ENCODE measurements at regions not wholly inside any gene's neighbourhood (a gene's known extent, or its start where the extent isn't known, plus 50 kb on each side); places are given as distances from the start of the nearest gene placed in this dataset.

DNA sequence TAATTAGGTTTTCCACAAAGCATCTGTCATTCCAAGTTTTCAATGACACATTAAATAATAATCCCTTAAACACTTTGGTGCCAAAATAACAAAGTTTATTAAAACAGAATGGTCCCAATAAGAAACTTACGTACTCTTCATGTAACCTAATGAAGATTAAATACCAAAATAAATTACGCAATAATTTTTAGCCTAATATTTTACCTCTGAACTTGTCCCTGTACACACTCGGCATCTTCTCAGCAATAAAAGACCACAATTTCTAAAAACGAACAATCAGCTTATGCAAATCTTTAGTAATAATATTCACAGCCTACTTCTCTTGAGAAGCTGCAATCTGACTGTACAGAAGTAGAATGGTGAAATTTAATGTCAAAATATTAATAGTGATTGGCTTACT lies 163.6 kb downstream of the ZDHHC21 start:
- no peak overlapping the region for H3K27ac ChIP-seq (ENCODE audit: low read depth)
- Mint-ChIP-seq H3K4me3 (no peak overlapping the region), H3K9me3 (no peaks in the 10 kb centered on the region), H3K36me3 (ENCODE audit: low read depth) (no peaks in the 10 kb centered on the region), H3K4me1 (peaks cover 48% of the 10 kb centered on the region), H3K27ac (no peak overlapping the region), H3K27me3 (ENCODE audit: insufficient read depth, low read depth, poor library complexity) (peaks cover 12% of the 10 kb centered on the region)
- DNase-seq (ENCODE audit: low spot score), result no peak
- H3K79me2 ChIP-seq (replicated peaks; ENCODE audit: insufficient read depth), result no peaks in the 10 kb centered on the region
- no peaks in the 10 kb centered on the region for H4K20me1 ChIP-seq (replicated peaks; ENCODE audit: insufficient read depth)
- no peaks in the 10 kb centered on the region for H3K36me3 ChIP-seq (ENCODE audit: insufficient read depth)
- no peaks in the 10 kb centered on the region for H3K9me2 ChIP-seq (ENCODE audit: insufficient read depth)
- H3K4me3 ChIP-seq, result no peak overlapping the region
- H3K4me2 ChIP-seq, result no peak overlapping the region
- H3K4me1 ChIP-seq (ENCODE audit: insufficient read depth), result peaks cover 27% of the 10 kb centered on the region
- H2AFZ ChIP-seq, result no peak overlapping the region
- no peaks in the 10 kb centered on the region for H3K27me3 ChIP-seq (ENCODE audit: insufficient read depth)
- TF ChIP-seq, protein P1, sequence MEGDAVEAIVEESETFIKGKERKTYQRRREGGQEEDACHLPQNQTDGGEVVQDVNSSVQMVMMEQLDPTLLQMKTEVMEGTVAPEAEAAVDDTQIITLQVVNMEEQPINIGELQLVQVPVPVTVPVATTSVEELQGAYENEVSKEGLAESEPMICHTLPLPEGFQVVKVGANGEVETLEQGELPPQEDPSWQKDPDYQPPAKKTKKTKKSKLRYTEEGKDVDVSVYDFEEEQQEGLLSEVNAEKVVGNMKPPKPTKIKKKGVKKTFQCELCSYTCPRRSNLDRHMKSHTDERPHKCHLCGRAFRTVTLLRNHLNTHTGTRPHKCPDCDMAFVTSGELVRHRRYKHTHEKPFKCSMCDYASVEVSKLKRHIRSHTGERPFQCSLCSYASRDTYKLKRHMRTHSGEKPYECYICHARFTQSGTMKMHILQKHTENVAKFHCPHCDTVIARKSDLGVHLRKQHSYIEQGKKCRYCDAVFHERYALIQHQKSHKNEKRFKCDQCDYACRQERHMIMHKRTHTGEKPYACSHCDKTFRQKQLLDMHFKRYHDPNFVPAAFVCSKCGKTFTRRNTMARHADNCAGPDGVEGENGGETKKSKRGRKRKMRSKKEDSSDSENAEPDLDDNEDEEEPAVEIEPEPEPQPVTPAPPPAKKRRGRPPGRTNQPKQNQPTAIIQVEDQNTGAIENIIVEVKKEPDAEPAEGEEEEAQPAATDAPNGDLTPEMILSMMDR (conservative IDR thresholded peaks at IDR 0.05; ENCODE audit: low read depth in 2 of 2), result no peak
- TF ChIP-seq POLR2AphosphoS5 (IDR thresholded peaks at IDR 0.05; ENCODE audit: low read depth) (no peak), EZH2 (IDR thresholded peaks at IDR 0.05; ENCODE audit: low read depth, unreplicated experiment) (no peak)
- TF ChIP-seq, protein P2, sequence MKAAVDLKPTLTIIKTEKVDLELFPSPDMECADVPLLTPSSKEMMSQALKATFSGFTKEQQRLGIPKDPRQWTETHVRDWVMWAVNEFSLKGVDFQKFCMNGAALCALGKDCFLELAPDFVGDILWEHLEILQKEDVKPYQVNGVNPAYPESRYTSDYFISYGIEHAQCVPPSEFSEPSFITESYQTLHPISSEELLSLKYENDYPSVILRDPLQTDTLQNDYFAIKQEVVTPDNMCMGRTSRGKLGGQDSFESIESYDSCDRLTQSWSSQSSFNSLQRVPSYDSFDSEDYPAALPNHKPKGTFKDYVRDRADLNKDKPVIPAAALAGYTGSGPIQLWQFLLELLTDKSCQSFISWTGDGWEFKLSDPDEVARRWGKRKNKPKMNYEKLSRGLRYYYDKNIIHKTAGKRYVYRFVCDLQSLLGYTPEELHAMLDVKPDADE (IDR thresholded peaks at IDR 0.05), result no peak
- H3F3A ChIP-seq (replicated peaks; ENCODE audit: low read depth), result no peaks in the 10 kb centered on the region
- ATAC-seq, result no peak

DNA sequence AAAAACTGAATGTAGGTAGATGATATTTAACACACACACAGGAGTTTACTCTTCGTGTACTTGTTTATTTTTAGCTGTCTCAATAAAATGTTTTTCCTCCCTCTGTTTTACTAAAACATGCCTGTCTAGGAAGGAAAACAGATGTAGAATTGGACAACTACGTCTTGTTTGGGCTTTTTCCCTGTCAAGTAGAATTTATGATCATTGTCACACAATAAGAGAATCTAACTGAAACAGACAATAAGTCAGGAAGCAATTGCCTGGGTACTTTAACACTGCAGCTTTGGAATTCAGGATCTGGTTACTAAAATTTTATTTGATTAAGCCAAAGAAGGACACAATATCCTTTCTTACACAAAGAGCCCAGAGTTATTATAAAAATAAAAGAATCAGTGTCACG lies 164.2 kb downstream of the ZDHHC21 start:
- Histone ChIP-seq H3K79me2 (replicated peaks; ENCODE audit: insufficient read depth) (no peaks in the 10 kb centered on the region), H3K4me3 (no peak overlapping the region), H4K20me1 (replicated peaks; ENCODE audit: insufficient read depth) (no peaks in the 10 kb centered on the region), H3K36me3 (ENCODE audit: insufficient read depth) (no peaks in the 10 kb centered on the region), H3K27ac (ENCODE audit: low read depth) (no peak overlapping the region), H3F3A (replicated peaks; ENCODE audit: low read depth) (no peaks in the 10 kb centered on the region), H3K9me2 (ENCODE audit: insufficient read depth) (no peaks in the 10 kb centered on the region), H3K4me2 (no peak overlapping the region), H3K27me3 (ENCODE audit: insufficient read depth) (no peaks in the 10 kb centered on the region), H2AFZ (no peak overlapping the region), H3K4me1 (ENCODE audit: insufficient read depth) (peaks cover 22% of the 10 kb centered on the region)
- Mint-ChIP-seq H3K9me3 (no peaks in the 10 kb centered on the region), H3K27me3 (ENCODE audit: insufficient read depth, low read depth, poor library complexity) (peaks cover 7% of the 10 kb centered on the region), H3K4me1 (peaks cover 42% of the 10 kb centered on the region), H3K4me3 (no peak overlapping the region), H3K27ac (no peak overlapping the region), H3K36me3 (ENCODE audit: low read depth) (no peaks in the 10 kb centered on the region)
- ATAC-seq (no peak), DNase-seq (ENCODE audit: low spot score) (no peak)
- no peak for TF ChIP-seq EZH2phosphoT487 (IDR thresholded peaks at IDR 0.05; ENCODE audit: unreplicated experiment)
- TF ChIP-seq, protein P3, sequence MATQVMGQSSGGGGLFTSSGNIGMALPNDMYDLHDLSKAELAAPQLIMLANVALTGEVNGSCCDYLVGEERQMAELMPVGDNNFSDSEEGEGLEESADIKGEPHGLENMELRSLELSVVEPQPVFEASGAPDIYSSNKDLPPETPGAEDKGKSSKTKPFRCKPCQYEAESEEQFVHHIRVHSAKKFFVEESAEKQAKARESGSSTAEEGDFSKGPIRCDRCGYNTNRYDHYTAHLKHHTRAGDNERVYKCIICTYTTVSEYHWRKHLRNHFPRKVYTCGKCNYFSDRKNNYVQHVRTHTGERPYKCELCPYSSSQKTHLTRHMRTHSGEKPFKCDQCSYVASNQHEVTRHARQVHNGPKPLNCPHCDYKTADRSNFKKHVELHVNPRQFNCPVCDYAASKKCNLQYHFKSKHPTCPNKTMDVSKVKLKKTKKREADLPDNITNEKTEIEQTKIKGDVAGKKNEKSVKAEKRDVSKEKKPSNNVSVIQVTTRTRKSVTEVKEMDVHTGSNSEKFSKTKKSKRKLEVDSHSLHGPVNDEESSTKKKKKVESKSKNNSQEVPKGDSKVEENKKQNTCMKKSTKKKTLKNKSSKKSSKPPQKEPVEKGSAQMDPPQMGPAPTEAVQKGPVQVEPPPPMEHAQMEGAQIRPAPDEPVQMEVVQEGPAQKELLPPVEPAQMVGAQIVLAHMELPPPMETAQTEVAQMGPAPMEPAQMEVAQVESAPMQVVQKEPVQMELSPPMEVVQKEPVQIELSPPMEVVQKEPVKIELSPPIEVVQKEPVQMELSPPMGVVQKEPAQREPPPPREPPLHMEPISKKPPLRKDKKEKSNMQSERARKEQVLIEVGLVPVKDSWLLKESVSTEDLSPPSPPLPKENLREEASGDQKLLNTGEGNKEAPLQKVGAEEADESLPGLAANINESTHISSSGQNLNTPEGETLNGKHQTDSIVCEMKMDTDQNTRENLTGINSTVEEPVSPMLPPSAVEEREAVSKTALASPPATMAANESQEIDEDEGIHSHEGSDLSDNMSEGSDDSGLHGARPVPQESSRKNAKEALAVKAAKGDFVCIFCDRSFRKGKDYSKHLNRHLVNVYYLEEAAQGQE (IDR thresholded peaks at IDR 0.05; ENCODE audit: unreplicated experiment), result no peak
- no peak for TF ChIP-seq POLR2AphosphoS5 (IDR thresholded peaks at IDR 0.05; ENCODE audit: low read depth)
- no peak for TF ChIP-seq ZNF114 (CRISPR knock-in tag; IDR thresholded peaks at IDR 0.05)
- no peak for TF ChIP-seq ZNF331 (CRISPR knock-in tag; IDR thresholded peaks at IDR 0.05; ENCODE audit: low read depth)
- no peak for TF ChIP-seq JUNB (IDR thresholded peaks at IDR 0.05; ENCODE audit: unreplicated experiment)
- no peak for TF ChIP-seq CREB1 (CRISPR knock-in tag; IDR thresholded peaks at IDR 0.05; ENCODE audit: low read depth)
- TF ChIP-seq, protein P1 (conservative IDR thresholded peaks at IDR 0.05; ENCODE audit: low read depth in 2 of 2), result no peak
- no peak for TF ChIP-seq NANOG (IDR thresholded peaks at IDR 0.05; ENCODE audit: borderline replicate concordance)
- no peak for TF ChIP-seq EZH2 (IDR thresholded peaks at IDR 0.05; ENCODE audit: low read depth, unreplicated experiment)
